ENCODE measurements at regions not wholly inside any gene's neighbourhood (a gene's known extent, or its start where the extent isn't known, plus 50 kb on each side); places are given as distances from the start of the nearest gene placed in this dataset.
A peak's percentile ranks its signal among the peaks of the same experiment; 100 is the strongest.

DNA sequence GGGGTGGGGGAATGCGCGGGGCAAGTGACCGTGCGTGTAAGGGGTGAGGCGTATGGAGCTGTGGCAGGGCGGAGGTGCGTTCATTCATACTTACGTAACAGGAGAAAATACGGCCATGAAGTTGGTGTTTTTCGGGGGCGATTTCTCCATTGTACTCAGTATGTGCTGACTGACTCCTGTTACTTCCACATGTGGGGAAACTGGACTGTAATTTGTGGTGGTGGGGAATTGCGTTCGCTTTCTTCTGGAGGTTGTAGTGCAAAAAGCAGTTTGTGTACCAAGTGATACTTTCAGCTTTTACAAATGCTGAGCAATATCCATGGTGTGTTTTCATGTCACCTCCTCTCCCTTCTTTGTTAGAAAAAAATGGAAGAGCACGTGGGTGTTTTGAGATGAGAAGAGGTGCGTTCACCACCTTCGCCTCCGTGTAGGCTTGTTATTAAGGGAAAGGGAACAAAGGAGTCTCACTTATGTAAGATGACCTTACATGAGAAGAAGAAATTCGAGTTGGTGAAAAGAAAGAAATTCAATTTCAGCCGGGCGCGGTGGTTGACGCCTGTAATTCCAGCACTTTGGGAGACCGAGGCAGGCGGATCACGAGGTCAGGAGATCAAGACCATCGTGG lies 181.1 kb upstream of the NOTCH2NLA start (continued):
- TF ChIP-seq ZC3H11A (IDR thresholded peaks at IDR 0.05; ENCODE audit: low read depth, low read length) (0 out of 2 replicates have a peak, but pooled peaks have one; percentile 15), ELF2 (CRISPR knock-in tag; IDR thresholded peaks at IDR 0.05) (peak; percentile 87), FOXO4 (CRISPR knock-in tag; IDR thresholded peaks at IDR 0.05) (peak; percentile 98), CGGBP1 (CRISPR knock-in tag; IDR thresholded peaks at IDR 0.05) (peak; percentile 100), ZNF695 (CRISPR knock-in tag; IDR thresholded peaks at IDR 0.05) (peak; percentile 96), BMI1 (IDR thresholded peaks at IDR 0.05; ENCODE audit: low read length) (0 out of 2 replicates have a peak, but pooled peaks have one; percentile 16), ZNF3 (CRISPR knock-in tag; IDR thresholded peaks at IDR 0.05) (peak; percentile 95), POLR2A (conservative IDR thresholded peaks at IDR 0.05) (peak; percentile 100), GATAD2A (IDR thresholded peaks at IDR 0.05) (0 out of 2 replicates have a peak, but pooled peaks have one; percentile 74), MYC (IDR thresholded peaks at IDR 0.05; ENCODE audit: low read depth, low read length) (peak; percentile 69), MYC (CRISPR knock-in tag; IDR thresholded peaks at IDR 0.05; ENCODE audit: borderline replicate concordance, low read depth) (peak; percentile 83; the same call in 1 of the 2 replicates), TARDBP (IDR thresholded peaks at IDR 0.05) (peak; percentile 40; the same call in 1 of the 2 replicates), ELK3 (CRISPR knock-in tag; IDR thresholded peaks at IDR 0.05) (peak; percentile 95), RNF2 (IDR thresholded peaks at IDR 0.05) (peak; percentile 96)
- TF ChIP-seq, protein P1, sequence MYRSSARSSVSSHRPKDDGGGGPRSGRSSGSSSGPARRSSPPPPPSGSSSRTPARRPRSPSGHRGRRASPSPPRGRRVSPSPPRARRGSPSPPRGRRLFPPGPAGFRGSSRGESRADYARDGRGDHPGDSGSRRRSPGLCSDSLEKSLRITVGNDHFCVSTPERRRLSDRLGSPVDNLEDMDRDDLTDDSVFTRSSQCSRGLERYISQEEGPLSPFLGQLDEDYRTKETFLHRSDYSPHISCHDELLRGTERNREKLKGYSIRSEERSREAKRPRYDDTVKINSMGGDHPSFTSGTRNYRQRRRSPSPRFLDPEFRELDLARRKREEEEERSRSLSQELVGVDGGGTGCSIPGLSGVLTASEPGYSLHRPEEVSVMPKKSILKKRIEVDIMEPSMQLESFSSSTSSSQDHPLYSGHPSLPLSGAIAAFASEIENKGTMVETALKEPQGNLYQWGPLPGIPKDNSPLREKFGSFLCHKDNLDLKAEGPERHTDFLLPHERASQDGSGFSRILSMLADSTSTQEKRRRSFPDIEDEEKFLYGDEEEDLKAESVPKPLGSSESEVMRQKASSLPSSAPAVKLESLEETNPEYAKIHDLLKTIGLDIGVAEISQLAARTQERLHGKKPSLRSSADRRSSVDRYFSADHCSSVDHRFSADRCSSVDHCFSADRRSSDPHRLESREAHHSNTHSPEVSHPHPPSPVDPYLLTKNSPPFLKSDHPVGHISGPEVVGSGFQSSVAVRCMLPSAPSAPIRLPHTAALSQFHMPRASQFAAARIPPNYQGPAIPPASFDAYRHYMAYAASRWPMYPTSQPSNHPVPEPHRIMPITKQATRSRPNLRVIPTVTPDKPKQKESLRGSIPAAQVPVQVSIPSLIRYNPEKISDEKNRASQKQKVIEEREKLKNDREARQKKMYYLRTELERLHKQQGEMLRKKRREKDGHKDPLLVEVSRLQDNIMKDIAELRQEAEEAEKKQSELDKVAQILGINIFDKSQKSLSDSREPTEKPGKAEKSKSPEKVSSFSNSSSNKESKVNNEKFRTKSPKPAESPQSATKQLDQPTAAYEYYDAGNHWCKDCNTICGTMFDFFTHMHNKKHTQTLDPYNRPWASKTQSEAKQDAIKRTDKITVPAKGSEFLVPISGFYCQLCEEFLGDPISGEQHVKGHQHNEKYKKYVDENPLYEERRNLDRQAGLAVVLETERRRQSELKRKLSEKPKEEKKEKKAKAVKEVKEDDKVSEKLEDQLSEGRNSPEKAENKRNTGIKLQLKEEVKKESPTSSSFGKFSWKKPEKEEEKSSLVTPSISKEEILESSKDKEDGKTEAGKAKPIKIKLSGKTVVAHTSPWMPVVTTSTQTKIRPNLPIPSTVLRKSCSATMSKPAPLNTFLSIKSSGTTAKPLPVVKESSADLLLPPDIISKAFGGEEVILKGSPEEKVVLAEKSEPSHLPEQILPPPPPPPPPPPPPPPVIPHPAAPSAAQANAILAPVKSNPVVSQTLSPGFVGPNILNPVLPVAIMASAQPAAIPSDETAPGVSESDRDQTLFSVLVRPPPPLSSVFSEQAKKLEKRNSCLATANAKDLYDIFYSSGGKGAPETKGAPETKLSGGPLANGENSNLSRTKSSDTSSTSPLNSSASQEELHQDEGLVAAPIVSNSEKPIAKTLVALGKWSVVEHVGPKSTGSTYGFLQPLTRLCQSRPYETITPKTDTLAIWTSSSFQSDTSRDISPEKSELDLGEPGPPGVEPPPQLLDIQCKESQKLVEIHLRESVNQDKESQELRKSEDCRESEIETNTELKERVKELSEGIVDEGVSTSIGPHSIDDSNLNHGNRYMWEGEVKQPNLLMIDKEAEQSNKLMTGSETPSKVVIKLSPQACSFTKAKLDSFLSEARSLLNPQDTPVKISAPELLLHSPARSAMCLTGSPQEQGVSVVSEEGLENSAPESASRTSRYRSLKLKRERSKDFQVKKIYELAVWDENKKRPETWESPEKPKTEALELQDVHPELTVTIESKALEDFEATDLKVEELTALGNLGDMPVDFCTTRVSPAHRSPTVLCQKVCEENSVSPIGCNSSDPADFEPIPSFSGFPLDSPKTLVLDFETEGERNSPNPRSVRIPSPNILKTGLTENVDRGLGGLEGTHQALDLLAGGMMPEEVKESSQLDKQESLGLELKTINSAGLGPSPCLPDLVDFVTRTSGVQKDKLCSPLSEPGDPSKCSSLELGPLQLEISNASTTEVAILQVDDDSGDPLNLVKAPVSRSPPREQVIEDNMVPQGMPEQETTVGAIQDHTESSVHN (IDR thresholded peaks at IDR 0.05; ENCODE audit: borderline replicate concordance in 1 of 2, low read depth in 1 of 2): peak in 1 of 2 experiments; percentile 93; a peak in 2 of 4 replicates
- TF ChIP-seq, protein P2, sequence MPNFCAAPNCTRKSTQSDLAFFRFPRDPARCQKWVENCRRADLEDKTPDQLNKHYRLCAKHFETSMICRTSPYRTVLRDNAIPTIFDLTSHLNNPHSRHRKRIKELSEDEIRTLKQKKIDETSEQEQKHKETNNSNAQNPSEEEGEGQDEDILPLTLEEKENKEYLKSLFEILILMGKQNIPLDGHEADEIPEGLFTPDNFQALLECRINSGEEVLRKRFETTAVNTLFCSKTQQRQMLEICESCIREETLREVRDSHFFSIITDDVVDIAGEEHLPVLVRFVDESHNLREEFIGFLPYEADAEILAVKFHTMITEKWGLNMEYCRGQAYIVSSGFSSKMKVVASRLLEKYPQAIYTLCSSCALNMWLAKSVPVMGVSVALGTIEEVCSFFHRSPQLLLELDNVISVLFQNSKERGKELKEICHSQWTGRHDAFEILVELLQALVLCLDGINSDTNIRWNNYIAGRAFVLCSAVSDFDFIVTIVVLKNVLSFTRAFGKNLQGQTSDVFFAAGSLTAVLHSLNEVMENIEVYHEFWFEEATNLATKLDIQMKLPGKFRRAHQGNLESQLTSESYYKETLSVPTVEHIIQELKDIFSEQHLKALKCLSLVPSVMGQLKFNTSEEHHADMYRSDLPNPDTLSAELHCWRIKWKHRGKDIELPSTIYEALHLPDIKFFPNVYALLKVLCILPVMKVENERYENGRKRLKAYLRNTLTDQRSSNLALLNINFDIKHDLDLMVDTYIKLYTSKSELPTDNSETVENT (CRISPR knock-in tag; IDR thresholded peaks at IDR 0.05): peak; percentile 99

All from K562 (cell line).